Cardiac muscle cell (in vitro differentiated cells and primary cell): ENCODE measurements at regions not wholly inside any gene's neighbourhood (a gene's known extent, or its start where the extent isn't known, plus 50 kb on each side); places are given as distances from the start of the nearest gene placed in this dataset.

Experiments
- DNase-seq, 2 donors: peaks; one replicate each; pipeline versions ENCODE4 v3.0.0 to v3.0.0-alpha.2; 2010 to 2017; ENCODE audit warnings: low read depth in 1 of 2, low spot score in 1 of 2
- H3K27ac ChIP-seq: fragments of 200-600 bp; sonication (generic); 2 replicates; pipeline ENCODE4 v1.5.1; 2016
- H3K27me3 ChIP-seq: fragments of 200-600 bp; sonication (generic); 2 replicates; pipeline ENCODE4 v1.6.0; 2016; ENCODE audit warnings: control low read depth
- H3K36me3 ChIP-seq: fragments of 200-600 bp; sonication (generic); 2 replicates; pipeline ENCODE4 v1.5.1; 2016; ENCODE audit warnings: control low read depth
- H3K4me1 ChIP-seq: fragments of 200-600 bp; sonication (generic); 2 replicates; pipeline ENCODE4 v1.8.1; 2017; ENCODE audit warnings: low read depth, mild to moderate bottlenecking, mixed run types
- H3K4me3 ChIP-seq: fragments of 200-600 bp; sonication (generic); 2 replicates; pipeline ENCODE4 v1.5.1; 2016; ENCODE audit warnings: mild to moderate bottlenecking
- H3K9me3 ChIP-seq: fragments of 200-600 bp; sonication (generic); 2 replicates; pipeline ENCODE4 v1.5.1; 2017; ENCODE audit warnings: low read depth, mild to moderate bottlenecking, control low read depth
- TF ChIP-seq, protein P1 (sequence below): IDR thresholded peaks from 2 replicates; pipeline ENCODE4 v1.5.1; 2012; ENCODE audit warnings: low read depth, mild to moderate bottlenecking, low read length

- DNase-seq, result no peak
- Histone ChIP-seq H3K27me3 (no peaks in the 10 kb centered on the region), H3K9me3 (no peaks in the 10 kb centered on the region), H3K4me1 (no peaks in the 10 kb centered on the region), H3K36me3 (no peaks in the 10 kb centered on the region), H3K27ac (no peak overlapping the region), H3K4me3 (no peak overlapping the region)
- TF ChIP-seq, protein P1, sequence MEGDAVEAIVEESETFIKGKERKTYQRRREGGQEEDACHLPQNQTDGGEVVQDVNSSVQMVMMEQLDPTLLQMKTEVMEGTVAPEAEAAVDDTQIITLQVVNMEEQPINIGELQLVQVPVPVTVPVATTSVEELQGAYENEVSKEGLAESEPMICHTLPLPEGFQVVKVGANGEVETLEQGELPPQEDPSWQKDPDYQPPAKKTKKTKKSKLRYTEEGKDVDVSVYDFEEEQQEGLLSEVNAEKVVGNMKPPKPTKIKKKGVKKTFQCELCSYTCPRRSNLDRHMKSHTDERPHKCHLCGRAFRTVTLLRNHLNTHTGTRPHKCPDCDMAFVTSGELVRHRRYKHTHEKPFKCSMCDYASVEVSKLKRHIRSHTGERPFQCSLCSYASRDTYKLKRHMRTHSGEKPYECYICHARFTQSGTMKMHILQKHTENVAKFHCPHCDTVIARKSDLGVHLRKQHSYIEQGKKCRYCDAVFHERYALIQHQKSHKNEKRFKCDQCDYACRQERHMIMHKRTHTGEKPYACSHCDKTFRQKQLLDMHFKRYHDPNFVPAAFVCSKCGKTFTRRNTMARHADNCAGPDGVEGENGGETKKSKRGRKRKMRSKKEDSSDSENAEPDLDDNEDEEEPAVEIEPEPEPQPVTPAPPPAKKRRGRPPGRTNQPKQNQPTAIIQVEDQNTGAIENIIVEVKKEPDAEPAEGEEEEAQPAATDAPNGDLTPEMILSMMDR, result no peak
These were observed 188.2 kb downstream of the TEX36 start for GRCh38 chr10:125494651-125495239.

DNA sequence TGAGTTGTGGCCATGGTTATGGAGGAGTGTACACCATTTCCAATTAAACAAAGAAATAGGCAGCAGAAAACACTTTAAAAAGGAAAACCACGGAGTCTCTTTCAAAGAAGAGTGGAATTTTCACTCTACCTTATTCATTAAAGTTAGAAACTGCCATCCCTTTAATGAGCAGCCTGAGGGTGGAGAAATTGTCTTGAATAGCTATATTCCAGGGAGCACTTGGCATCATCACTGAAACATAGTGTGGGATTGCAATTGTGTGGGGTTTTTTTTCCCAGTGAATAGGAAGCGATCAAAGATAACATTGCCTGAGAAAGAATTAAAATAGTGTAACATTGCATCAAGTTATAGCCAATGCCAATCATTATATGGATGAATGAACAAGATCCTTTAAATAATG, 191.6 kb downstream of the TEX36 start:
- DNase-seq, result no peak
- no peak overlapping the region for H3K4me3 ChIP-seq
- H3K27ac ChIP-seq, result no peak overlapping the region
- no peaks in the 10 kb centered on the region for H3K4me1 ChIP-seq
- H3K27me3 ChIP-seq, result no peaks in the 10 kb centered on the region
- H3K9me3 ChIP-seq, result no peaks in the 10 kb centered on the region
- H3K36me3 ChIP-seq, result no peaks in the 10 kb centered on the region
- TF ChIP-seq, protein P1, result no peak

DNA sequence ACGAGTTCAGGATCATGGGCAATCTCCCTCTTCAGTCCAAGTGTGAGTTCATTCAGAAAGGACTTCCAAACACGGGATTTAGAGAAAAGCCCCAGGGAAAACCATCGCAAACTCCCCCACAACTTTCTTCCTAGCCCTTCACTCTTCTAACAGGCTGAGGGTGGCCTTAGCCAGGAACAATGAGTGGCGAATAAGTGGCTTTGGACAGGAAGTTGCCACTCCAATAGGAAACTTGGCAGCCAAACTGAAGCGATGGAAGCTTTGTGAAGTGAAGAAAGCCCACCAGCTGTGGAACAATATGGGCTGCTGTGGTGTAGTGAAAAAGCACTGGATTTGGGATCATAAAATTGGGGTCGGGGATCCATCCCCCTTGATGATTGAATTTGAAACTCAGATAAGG, 193.2 kb downstream of the TEX36 start:
- Histone ChIP-seq H3K4me3 (no peak overlapping the region), H3K4me1 (no peaks in the 10 kb centered on the region), H3K27ac (no peak overlapping the region), H3K36me3 (no peaks in the 10 kb centered on the region), H3K27me3 (no peaks in the 10 kb centered on the region), H3K9me3 (no peaks in the 10 kb centered on the region)
- DNase-seq, result no peak
- TF ChIP-seq, protein P1, result no peak

DNA sequence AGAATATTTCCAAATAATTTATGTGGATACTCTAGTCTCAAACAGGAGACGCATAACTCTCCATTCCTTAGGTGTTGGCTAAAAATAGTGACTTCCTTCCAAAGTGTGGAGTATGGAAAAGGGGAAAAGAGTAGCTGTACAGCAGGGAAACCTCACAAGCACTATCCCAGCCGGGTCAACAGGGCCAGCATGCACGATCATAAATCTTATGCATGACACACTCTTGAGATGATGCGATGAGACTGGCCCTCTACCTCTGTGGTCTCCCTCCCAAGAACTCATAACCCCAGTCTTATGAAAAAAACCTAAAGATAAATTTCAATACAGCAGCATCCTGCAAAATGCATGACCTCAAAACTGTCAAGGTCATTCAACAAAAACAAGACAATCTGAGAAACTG, 197.3 kb downstream of the TEX36 start:
- DNase-seq, result no peak
- TF ChIP-seq, protein P1, result no peak

GRCh38 chr10:125484035-125484732, 198.8 kb downstream of the TEX36 start:
- TF ChIP-seq, protein P1, result no peak
- no peak for DNase-seq
- Histone ChIP-seq H3K4me3 (no peak overlapping the region), H3K9me3 (no peaks in the 10 kb centered on the region), H3K36me3 (no peaks in the 10 kb centered on the region), H3K4me1 (no peaks in the 10 kb centered on the region), H3K27ac (no peak overlapping the region), H3K27me3 (no peaks in the 10 kb centered on the region)

More for the DNA sequence above, 197.3 kb downstream of the TEX36 start:
- H3K9me3 ChIP-seq, result no peaks in the 10 kb centered on the region
- H3K4me3 ChIP-seq, result no peak overlapping the region
- H3K27ac ChIP-seq, result no peak overlapping the region
- no peaks in the 10 kb centered on the region for H3K4me1 ChIP-seq
- H3K27me3 ChIP-seq, result no peaks in the 10 kb centered on the region
- H3K36me3 ChIP-seq, result no peaks in the 10 kb centered on the region
